Caco-2 (cell line): ENCODE measurements at regions not wholly inside any gene's neighbourhood (a gene's known extent, or its start where the extent isn't known, plus 50 kb on each side); places are given as distances from the start of the nearest gene placed in this dataset.

Experiments used
- BruUV-seq: library from RNA; stranded (reverse); fragments of 400-500 nt; replicated peaks from 2 replicates; lab custom pipeline; 2021; lab: Mats Ljungman, UMichigan
- CTCF ChIA-PET: fragments of 300-600 bp; sonication (Branson Sonifier 250); formaldehyde crosslinking; loops from one replicate; lab custom pipeline; 2022; ENCODE audit warnings: antibody characterized with exemption; lab: Charles Lee
- POLR2A ChIA-PET: fragments of 300-600 bp; sonication (Branson Sonifier 250); formaldehyde crosslinking; loops from one replicate; lab custom pipeline; 2022; ENCODE audit warnings: antibody characterized with exemption; lab: Charles Lee
- DNase-seq, 2 experiments: peaks; one replicate each; pipeline versions ENCODE4 v3.0.0 to v3.0.0-alpha.2; 2020 to 2022
- H3K27me3 ChIP-seq: replicated peaks from 2 replicates; pipeline ENCODE4 v1.6.0; 2011; ENCODE audit warnings: low read length; ENCODE audit not compliant: control insufficient read depth, insufficient read depth
- H3K36me3 ChIP-seq: 2 replicates; pipeline ENCODE4 v1.5.1; 2011; ENCODE audit warnings: low read length; ENCODE audit not compliant: control insufficient read depth, insufficient read depth
- H3K4me1 ChIP-seq: fragments of 250-450 bp; sonication (Bioruptor Pico); 2 replicates; pipeline ENCODE4 v1.5.1; 2020; ENCODE audit warnings: mild to moderate bottlenecking
- H3K4me3 ChIP-seq: 2 replicates; pipeline ENCODE4 v1.5.1; 2011; ENCODE audit warnings: low read depth, mild to moderate bottlenecking, control low read depth, low read length
- H3K9me3 ChIP-seq: fragments of 250-450 bp; sonication (Bioruptor Pico); 2 replicates; pipeline ENCODE4 v1.5.1; 2020; ENCODE audit warnings: mild to moderate bottlenecking, moderate library complexity
- H3K27ac Mint-ChIP-seq: one replicate; pipeline ENCODE4 v1.8.0; 2022; ENCODE audit warnings: mixed read lengths; ENCODE audit not compliant: unreplicated experiment
- H3K27me3 Mint-ChIP-seq: one replicate; pipeline ENCODE4 v1.8.0; 2022; ENCODE audit warnings: mixed read lengths; ENCODE audit not compliant: insufficient read depth, unreplicated experiment
- H3K36me3 Mint-ChIP-seq: one replicate; pipeline ENCODE4 v1.8.0; 2022; ENCODE audit warnings: mild to moderate bottlenecking, mixed read lengths; ENCODE audit not compliant: insufficient read depth, unreplicated experiment
- H3K4me1 Mint-ChIP-seq: one replicate; pipeline ENCODE4 v1.8.0; 2022; ENCODE audit warnings: low read depth, mixed read lengths; ENCODE audit not compliant: unreplicated experiment
- H3K4me3 Mint-ChIP-seq: one replicate; pipeline ENCODE4 v1.8.0; 2022; ENCODE audit warnings: mild to moderate bottlenecking, moderate library complexity, mixed read lengths; ENCODE audit not compliant: unreplicated experiment
- H3K9me3 Mint-ChIP-seq: one replicate; pipeline ENCODE4 v1.8.0; 2022; ENCODE audit warnings: mixed read lengths; ENCODE audit not compliant: unreplicated experiment
- intact Hi-C: fragments of 100-400 bp; cut with micrococcal nuclease; formaldehyde crosslinking; loops from one replicate; pipeline ENCODE4 v1.10.0; 2022; ENCODE audit not compliant: unreplicated experiment
- TF ChIP-seq, protein P1 (sequence below), 2 experiments: fragments of 200-600 bp in 1 of 2; IDR thresholded peaks; 1 replicate in 1 of 2; 2 replicates in 1 of 2; pipeline versions ENCODE4 v1.5.1 to v1.8.0; 2011 to 2022; ENCODE audit warnings: antibody characterized with exemption in 1 of 2, control low read depth in 1 of 2, inconsistent platforms in 1 of 2, low read depth in 1 of 2, low read length in 1 of 2, mild to moderate bottlenecking in 1 of 2, moderate library complexity in 1 of 2; ENCODE audit not compliant: insufficient read depth in 1 of 2, severe bottlenecking in 1 of 2, unreplicated experiment in 1 of 2

DNA sequence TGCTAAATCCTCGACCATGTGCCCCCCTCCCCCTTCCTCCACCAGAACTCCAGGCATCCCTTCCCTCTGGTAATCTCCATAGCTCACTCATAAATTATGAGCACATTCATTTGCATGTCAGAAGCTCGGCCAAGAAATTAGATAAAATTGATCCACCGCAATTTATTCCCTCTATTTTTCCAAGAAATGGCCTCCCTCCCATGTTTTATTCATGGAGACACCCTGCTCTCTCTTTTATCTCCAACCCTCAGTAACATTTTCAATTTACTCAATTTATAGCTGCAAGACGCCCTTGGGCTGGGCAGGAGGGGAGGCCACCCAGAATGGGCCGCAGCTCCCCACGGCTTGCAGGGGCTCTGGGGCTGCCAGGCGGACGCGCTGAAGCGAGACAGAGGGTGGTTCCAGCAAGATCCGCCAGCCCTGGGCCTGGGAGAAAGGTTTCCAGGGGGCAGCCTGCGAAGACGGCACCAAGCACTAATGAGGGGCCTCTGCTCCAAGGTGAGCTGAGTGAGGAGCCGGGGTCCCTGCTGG lies 54.7 kb upstream of the ZNF423 start:
- Mint-ChIP-seq H3K4me1 (no peaks in the 10 kb centered on the region), H3K9me3 (no peaks in the 10 kb centered on the region), H3K27me3 (no peaks in the 10 kb centered on the region), H3K36me3 (no peaks in the 10 kb centered on the region), H3K4me3 (no peak overlapping the region), H3K27ac (no peak overlapping the region)
- H3K36me3 ChIP-seq: no peaks in the 10 kb centered on the region
- H3K27me3 ChIP-seq: no peaks in the 10 kb centered on the region
- peaks cover 8% of the 10 kb centered on the region; the same call in 1 of the 2 replicates for H3K4me1 ChIP-seq
- no peak for DNase-seq
- intact Hi-C loops: no loop called here
- H3K9me3 ChIP-seq: no peaks in the 10 kb centered on the region
- CTCF ChIA-PET: no interaction called here
- POLR2A ChIA-PET: no interaction called here
- H3K4me3 ChIP-seq: no peak overlapping the region
- TF ChIP-seq, protein P1, sequence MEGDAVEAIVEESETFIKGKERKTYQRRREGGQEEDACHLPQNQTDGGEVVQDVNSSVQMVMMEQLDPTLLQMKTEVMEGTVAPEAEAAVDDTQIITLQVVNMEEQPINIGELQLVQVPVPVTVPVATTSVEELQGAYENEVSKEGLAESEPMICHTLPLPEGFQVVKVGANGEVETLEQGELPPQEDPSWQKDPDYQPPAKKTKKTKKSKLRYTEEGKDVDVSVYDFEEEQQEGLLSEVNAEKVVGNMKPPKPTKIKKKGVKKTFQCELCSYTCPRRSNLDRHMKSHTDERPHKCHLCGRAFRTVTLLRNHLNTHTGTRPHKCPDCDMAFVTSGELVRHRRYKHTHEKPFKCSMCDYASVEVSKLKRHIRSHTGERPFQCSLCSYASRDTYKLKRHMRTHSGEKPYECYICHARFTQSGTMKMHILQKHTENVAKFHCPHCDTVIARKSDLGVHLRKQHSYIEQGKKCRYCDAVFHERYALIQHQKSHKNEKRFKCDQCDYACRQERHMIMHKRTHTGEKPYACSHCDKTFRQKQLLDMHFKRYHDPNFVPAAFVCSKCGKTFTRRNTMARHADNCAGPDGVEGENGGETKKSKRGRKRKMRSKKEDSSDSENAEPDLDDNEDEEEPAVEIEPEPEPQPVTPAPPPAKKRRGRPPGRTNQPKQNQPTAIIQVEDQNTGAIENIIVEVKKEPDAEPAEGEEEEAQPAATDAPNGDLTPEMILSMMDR (IDR thresholded peaks at IDR 0.05; ENCODE audit: insufficient read depth in 1 of 2, low read depth in 1 of 2, low read length in 1 of 2, severe bottlenecking in 1 of 2, unreplicated experiment in 1 of 2): no peak
- BruUV-seq: no TSS peak

DNA sequence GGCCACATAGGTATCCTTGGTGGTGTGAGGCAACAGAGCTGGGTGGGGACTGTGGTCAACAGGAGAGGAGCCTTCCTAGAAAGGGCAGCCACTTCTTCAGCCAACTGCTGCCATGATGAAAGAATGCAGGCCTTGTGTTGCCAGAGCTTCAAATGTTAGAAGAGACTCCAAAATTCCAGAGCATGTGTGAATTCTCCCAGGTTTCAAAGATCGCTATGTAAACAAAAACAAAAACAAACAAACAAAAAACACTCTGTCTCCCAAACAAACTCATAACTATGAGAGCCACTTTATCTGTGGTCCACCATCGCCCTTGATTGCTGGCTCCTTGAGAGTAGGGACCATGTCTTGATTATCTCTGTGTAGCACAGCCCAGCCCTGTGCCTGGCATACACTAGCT lies 55.5 kb upstream of the ZNF423 start:
- Histone ChIP-seq H3K27me3 (no peaks in the 10 kb centered on the region), H3K36me3 (no peaks in the 10 kb centered on the region), H3K9me3 (no peaks in the 10 kb centered on the region), H3K4me3 (no peak overlapping the region), H3K4me1 (peaks cover 8% of the 10 kb centered on the region; the same call in 1 of the 2 replicates)
- Mint-ChIP-seq H3K36me3 (no peaks in the 10 kb centered on the region), H3K4me1 (no peaks in the 10 kb centered on the region), H3K4me3 (no peak overlapping the region), H3K9me3 (no peaks in the 10 kb centered on the region), H3K27me3 (no peaks in the 10 kb centered on the region), H3K27ac (no peak overlapping the region)
- intact Hi-C loops: no loop called here
- DNase-seq: no peak
- CTCF ChIA-PET: no interaction called here
- TF ChIP-seq, protein P1 (IDR thresholded peaks at IDR 0.05; ENCODE audit: insufficient read depth in 1 of 2, low read depth in 1 of 2, low read length in 1 of 2, severe bottlenecking in 1 of 2, unreplicated experiment in 1 of 2): no peak
- POLR2A ChIA-PET: no interaction called here
- no TSS peak for BruUV-seq

DNA sequence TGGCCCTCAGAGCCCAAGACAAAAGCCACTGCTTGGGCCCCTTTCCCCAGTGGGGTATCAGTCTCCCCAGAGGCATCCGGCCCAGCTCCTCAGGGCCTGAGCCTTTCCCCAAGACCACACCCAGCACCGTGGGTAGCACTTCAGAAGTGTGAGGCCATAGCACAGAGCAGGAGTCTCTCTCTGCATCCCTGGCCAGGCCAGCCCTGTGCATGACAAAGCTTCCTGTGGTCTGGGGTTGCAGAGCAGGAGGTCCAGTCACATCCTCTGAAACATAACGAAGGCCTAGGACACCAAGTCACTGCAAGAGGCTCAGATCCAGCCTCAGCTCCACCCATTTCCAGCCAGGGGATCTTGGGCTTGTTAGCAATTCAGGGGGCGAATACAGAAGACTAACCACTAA lies 56.8 kb upstream of the ZNF423 start:
- Mint-ChIP-seq H3K36me3 (no peaks in the 10 kb centered on the region), H3K27me3 (no peaks in the 10 kb centered on the region)
- CTCF ChIA-PET: no interaction called here

More for the DNA sequence above, 56.8 kb upstream of the ZNF423 start:
- Histone ChIP-seq H3K27me3 (no peaks in the 10 kb centered on the region), H3K9me3 (no peaks in the 10 kb centered on the region), H3K36me3 (no peaks in the 10 kb centered on the region), H3K4me3 (no peak overlapping the region), H3K4me1 (peaks cover 8% of the 10 kb centered on the region; the same call in 1 of the 2 replicates)
- intact Hi-C loops: no loop called here
- no TSS peak for BruUV-seq
- Mint-ChIP-seq H3K9me3 (no peaks in the 10 kb centered on the region), H3K4me3 (no peak overlapping the region), H3K27ac (no peak overlapping the region), H3K4me1 (no peaks in the 10 kb centered on the region)
- TF ChIP-seq, protein P1 (IDR thresholded peaks at IDR 0.05; ENCODE audit: insufficient read depth in 1 of 2, low read depth in 1 of 2, low read length in 1 of 2, severe bottlenecking in 1 of 2, unreplicated experiment in 1 of 2): no peak
- POLR2A ChIA-PET: no interaction called here
- no peak for DNase-seq
